ENCODE measurements at regions not wholly inside any gene's neighbourhood (a gene's known extent, or its start where the extent isn't known, plus 50 kb on each side); places are given as distances from the start of the nearest gene placed in this dataset.

DNA sequence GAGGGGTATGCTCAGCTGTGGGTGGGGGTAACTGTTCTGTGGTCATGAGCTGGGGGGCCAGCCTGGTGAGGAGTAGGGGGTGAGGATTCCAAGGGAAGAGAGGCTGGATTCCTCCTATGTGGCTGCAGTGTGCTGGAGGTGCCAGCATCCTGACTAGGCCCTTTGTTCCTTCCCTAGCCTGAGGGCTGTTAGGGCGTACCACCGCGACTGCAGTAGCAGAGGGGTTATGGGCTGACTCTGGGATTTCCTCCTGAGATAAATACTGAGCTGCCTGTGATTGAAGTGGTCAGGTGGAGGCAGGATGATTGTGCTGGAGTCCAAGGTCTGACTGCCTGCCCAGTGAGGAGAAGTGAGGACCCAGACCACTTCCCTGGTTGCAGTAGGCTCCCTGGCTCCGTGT lies 205.3 kb downstream of the ADGRG6 start:
- H3K27ac ChIP-seq = no peak overlapping the region
- DNase-seq (ENCODE audit: low read depth in 1 of 2, low spot score in 1 of 2) = no peak
- FAIRE-seq = no peak
- TF ChIP-seq, protein P1, sequence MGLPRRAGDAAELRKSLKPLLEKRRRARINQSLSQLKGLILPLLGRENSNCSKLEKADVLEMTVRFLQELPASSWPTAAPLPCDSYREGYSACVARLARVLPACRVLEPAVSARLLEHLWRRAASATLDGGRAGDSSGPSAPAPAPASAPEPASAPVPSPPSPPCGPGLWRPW (IDR thresholded peaks at IDR 0.05) = no peak
- H3K4me1 ChIP-seq = no peaks in the 10 kb centered on the region
- no peak overlapping the region for H3K4me3 ChIP-seq
- ChIA-PET CTCF (interaction anchor here (0.7 kb wide), 1 partner anchor 12 kb away, joined by 3 read pairs; no protein-coding TSS in a partner anchor), POLR2A (no interaction called here)
- H3K4me2 ChIP-seq = no peak overlapping the region
- no peak for ATAC-seq
- WGBS (ENCODE audit: missing lambda C conversion rate) = 69% methylated on average over 4 of the region's 4 CpGs
- H3K9me3 ChIP-seq = peaks cover 12% of the 10 kb centered on the region

DNA sequence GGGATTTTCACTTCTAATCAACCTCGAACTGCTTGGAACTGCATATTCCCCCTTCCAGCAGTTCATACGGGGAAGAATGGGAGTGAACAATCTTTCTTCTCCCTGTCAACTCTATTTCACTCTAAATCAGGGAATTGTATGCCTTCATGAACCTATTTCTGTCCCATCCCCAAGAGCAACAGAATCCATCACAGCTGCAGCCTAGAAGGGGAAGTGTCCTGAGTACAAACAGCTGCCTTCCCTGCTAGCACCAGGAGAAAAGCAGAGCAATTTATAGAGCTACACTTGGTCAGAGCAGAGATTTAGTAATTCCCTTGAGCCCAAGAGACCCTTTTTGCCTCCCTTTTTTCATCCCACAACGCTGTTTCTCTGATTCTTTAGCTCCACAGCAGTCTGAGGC lies 208.4 kb downstream of the ADGRG6 start:
- Histone ChIP-seq H3K4me1 (no peaks in the 10 kb centered on the region), H3K27ac (no peak overlapping the region), H3K9me3 (0 out of 3 replicates have a peak, but pooled peaks cover 3% of the 10 kb centered on the region), H3K4me3 (no peak overlapping the region), H3K4me2 (no peak overlapping the region)
- no peak for FAIRE-seq
- no peak for ATAC-seq
- TF ChIP-seq TFCP2L1 (CRISPR knock-in tag; IDR thresholded peaks at IDR 0.05) (no peak), KDM5A (IDR thresholded peaks at IDR 0.05) (no peak), MAFK (IDR thresholded peaks at IDR 0.05; ENCODE audit: partially characterized antibody) (no peak), POLR2AphosphoS2 (conservative IDR thresholded peaks at IDR 0.05; ENCODE audit: low read length) (no peak), CBX2 (IDR thresholded peaks at IDR 0.05; ENCODE audit: borderline replicate concordance, low read depth) (no peak), CHD4 (IDR thresholded peaks at IDR 0.05; ENCODE audit: borderline replicate concordance) (no peak), PHF8 (IDR thresholded peaks at IDR 0.05; ENCODE audit: borderline replicate concordance, low read depth) (no peak), NFE2L2 (conservative IDR thresholded peaks at IDR 0.05; ENCODE audit: low read length) (no peak), FOSB (CRISPR knock-in tag; IDR thresholded peaks at IDR 0.05) (no peak), EHMT2 (IDR thresholded peaks at IDR 0.05; ENCODE audit: low read depth) (no peak), HOXB5 (CRISPR knock-in tag; IDR thresholded peaks at IDR 0.05) (no peak), KDM1A (IDR thresholded peaks at IDR 0.05; ENCODE audit: low read depth) (no peak), RARB (CRISPR knock-in tag; IDR thresholded peaks at IDR 0.05) (no peak), SREBF2 (IDR thresholded peaks at IDR 0.05) (no peak), SMC3 (IDR thresholded peaks at IDR 0.05) (no peak), NR3C1 (IDR thresholded peaks at IDR 0.05) (no peak), FOSL2 (IDR thresholded peaks at IDR 0.05) (no peak), FOSL2 (CRISPR knock-in tag; IDR thresholded peaks at IDR 0.05) (no peak), TP53 (CRISPR knock-in tag; IDR thresholded peaks at IDR 0.05) (no peak)
- no peak for DNase-seq (ENCODE audit: low read depth in 1 of 2, low spot score in 1 of 2)
- ChIA-PET CTCF (no interaction called here), POLR2A (no interaction called here)
- 0% methylated on average over 3 of the region's 3 CpGs for WGBS (ENCODE audit: missing lambda C conversion rate)

DNA sequence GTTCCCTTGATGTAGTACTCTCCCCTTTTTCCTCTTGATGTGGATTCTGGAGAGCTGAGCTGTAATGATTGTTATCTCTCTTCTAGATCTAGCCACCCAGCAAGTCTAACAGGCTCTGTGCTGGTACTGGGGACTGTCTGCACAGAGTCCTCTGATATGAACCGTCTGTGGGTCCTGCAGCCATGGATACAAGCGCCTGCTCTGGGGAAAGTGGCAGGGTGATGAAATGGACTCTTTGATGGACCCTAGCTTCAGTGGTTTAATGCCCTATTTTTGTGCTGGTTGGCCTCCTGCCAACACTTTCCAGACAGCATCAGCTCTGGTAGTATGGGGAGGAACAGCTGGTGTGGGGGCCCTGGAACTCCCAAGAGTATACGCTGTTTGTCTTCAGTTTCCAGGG lies 216.3 kb downstream of the ADGRG6 start:
- H3K4me2 ChIP-seq = no peak overlapping the region
- no peak overlapping the region for H3K27ac ChIP-seq
- no peaks in the 10 kb centered on the region for H3K4me1 ChIP-seq
- DNase-seq (ENCODE audit: low read depth in 1 of 2, low spot score in 1 of 2) (no peak), FAIRE-seq (no peak), ATAC-seq (no peak)
- TF ChIP-seq RCOR1 (IDR thresholded peaks at IDR 0.05; ENCODE audit: low read depth, low read length) (no peak), PHF8 (IDR thresholded peaks at IDR 0.05; ENCODE audit: borderline replicate concordance, low read depth) (no peak), FOXS1 (CRISPR knock-in tag; IDR thresholded peaks at IDR 0.05) (no peak), HOXB5 (CRISPR knock-in tag; IDR thresholded peaks at IDR 0.05) (no peak), FOSL2 (IDR thresholded peaks at IDR 0.05) (no peak), FOSL2 (CRISPR knock-in tag; IDR thresholded peaks at IDR 0.05) (no peak), EP300 (IDR thresholded peaks at IDR 0.05) (no peak), HDAC2 (IDR thresholded peaks at IDR 0.05) (no peak), ZC3H11A (IDR thresholded peaks at IDR 0.05) (no peak), ZFP36 (IDR thresholded peaks at IDR 0.05; ENCODE audit: borderline replicate concordance, partially characterized antibody) (no peak), FOSB (CRISPR knock-in tag; IDR thresholded peaks at IDR 0.05) (no peak), CBX2 (IDR thresholded peaks at IDR 0.05; ENCODE audit: borderline replicate concordance, low read depth) (no peak), CHD4 (IDR thresholded peaks at IDR 0.05; ENCODE audit: borderline replicate concordance) (no peak), CEBPB (IDR thresholded peaks at IDR 0.05) (no peak), EHF (CRISPR knock-in tag; IDR thresholded peaks at IDR 0.05) (no peak), HOXA7 (CRISPR knock-in tag; IDR thresholded peaks at IDR 0.05) (no peak)
- TF ChIP-seq, protein P2, sequence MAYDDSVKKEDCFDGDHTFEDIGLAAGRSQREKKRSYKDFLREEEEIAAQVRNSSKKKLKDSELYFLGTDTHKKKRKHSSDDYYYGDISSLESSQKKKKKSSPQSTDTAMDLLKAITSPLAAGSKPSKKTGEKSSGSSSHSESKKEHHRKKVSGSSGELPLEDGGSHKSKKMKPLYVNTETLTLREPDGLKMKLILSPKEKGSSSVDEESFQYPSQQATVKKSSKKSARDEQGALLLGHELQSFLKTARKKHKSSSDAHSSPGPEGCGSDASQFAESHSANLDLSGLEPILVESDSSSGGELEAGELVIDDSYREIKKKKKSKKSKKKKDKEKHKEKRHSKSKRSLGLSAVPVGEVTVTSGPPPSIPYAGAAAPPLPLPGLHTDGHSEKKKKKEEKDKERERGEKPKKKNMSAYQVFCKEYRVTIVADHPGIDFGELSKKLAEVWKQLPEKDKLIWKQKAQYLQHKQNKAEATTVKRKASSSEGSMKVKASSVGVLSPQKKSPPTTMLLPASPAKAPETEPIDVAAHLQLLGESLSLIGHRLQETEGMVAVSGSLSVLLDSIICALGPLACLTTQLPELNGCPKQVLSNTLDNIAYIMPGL (CRISPR knock-in tag; IDR thresholded peaks at IDR 0.05; ENCODE audit: borderline replicate concordance) = no peak
- TF ChIP-seq, protein P3, sequence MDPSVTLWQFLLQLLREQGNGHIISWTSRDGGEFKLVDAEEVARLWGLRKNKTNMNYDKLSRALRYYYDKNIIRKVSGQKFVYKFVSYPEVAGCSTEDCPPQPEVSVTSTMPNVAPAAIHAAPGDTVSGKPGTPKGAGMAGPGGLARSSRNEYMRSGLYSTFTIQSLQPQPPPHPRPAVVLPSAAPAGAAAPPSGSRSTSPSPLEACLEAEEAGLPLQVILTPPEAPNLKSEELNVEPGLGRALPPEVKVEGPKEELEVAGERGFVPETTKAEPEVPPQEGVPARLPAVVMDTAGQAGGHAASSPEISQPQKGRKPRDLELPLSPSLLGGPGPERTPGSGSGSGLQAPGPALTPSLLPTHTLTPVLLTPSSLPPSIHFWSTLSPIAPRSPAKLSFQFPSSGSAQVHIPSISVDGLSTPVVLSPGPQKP (IDR thresholded peaks at IDR 0.05; ENCODE audit: low read depth, low read length) = no peak
- TF ChIP-seq, protein P1 (IDR thresholded peaks at IDR 0.05) = no peak
- TF ChIP-seq, protein P4, sequence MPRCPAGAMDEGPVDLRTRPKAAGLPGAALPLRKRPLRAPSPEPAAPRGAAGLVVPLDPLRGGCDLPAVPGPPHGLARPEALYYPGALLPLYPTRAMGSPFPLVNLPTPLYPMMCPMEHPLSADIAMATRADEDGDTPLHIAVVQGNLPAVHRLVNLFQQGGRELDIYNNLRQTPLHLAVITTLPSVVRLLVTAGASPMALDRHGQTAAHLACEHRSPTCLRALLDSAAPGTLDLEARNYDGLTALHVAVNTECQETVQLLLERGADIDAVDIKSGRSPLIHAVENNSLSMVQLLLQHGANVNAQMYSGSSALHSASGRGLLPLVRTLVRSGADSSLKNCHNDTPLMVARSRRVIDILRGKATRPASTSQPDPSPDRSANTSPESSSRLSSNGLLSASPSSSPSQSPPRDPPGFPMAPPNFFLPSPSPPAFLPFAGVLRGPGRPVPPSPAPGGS (IDR thresholded peaks at IDR 0.05) = no peak
- ChIA-PET CTCF (no interaction called here), POLR2A (no interaction called here)
- no peaks in the 10 kb centered on the region for H3K9me3 ChIP-seq
- H3K4me3 ChIP-seq = no peak overlapping the region
- 43% methylated on average over 2 of the region's 3 CpGs for WGBS (ENCODE audit: missing lambda C conversion rate)
